ENCODE measurements at regions not wholly inside any gene's neighbourhood (a gene's known extent, or its start where the extent isn't known, plus 50 kb on each side); places are given as distances from the start of the nearest gene placed in this dataset.

DNA sequence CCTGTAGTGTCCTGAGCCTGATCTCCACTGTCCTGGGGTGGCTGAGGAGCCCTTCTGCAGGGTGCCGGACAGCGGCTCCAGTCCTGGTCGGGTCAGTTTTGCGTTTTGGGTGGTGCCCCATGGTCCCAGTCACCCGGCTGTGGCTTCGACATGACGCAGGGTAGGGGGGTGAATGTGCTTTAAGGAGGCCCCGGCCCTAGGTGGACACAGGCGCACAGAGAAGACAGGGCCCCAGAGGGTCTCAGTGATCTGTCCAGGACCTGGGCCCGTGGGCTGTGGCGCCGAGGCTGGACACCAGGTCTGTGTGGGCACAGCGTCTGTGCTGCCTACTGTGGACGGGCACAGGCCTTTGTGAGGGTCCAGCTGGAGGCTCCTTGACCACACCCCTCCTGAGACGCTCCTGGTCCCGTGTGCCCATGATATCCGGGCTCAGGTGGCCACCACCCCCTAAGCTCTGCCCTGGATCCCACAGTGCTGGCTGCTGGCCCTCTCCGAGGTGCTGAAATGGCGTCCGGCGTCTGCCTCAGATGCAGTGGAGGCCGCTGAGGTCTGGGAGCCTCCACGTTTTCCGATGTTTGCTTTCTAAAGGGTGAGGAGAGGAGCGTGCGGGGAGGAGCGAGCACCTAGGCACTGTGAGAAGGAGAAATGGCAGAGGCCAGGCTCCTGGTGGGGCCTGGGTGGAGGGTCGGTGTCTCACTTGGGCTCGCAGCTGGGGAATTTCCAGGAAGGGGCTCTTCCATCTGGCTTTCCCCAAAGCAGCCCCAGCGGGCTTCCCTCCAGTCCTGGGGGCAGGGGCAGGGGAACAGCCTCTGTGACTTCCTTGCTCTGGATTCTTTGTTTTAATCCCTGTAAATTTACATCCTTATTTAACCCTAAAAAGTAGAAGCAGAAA, 56.1 kb upstream of the ACSF3 start:
- ChIA-PET POLR2A (no interaction called here), CTCF (no interaction called here)
- Histone ChIP-seq H3K9me3 (ENCODE audit: control insufficient read depth, insufficient read depth, low read depth, low read length) (no peaks in the 10 kb centered on the region), H3K4me1 (ENCODE audit: control insufficient read depth, insufficient read depth, low read length) (no peaks in the 10 kb centered on the region), H3K27ac (ENCODE audit: extremely low read depth, low read depth, low read length) (no peak overlapping the region), H3K4me3 (ENCODE audit: low read depth, low read length) (no peak overlapping the region), H3K36me3 (ENCODE audit: control insufficient read depth in 2 of 2, insufficient read depth in 1 of 2, low read length in 2 of 2) (no peaks in the 10 kb centered on the region)
- 0 out of 2 replicates have a peak, but pooled peaks have one; percentile 9 for TF ChIP-seq ZNF341 (tag by site-specific recombination; IDR thresholded peaks at IDR 0.05; ENCODE audit: low read depth)
- TF ChIP-seq, protein P1, sequence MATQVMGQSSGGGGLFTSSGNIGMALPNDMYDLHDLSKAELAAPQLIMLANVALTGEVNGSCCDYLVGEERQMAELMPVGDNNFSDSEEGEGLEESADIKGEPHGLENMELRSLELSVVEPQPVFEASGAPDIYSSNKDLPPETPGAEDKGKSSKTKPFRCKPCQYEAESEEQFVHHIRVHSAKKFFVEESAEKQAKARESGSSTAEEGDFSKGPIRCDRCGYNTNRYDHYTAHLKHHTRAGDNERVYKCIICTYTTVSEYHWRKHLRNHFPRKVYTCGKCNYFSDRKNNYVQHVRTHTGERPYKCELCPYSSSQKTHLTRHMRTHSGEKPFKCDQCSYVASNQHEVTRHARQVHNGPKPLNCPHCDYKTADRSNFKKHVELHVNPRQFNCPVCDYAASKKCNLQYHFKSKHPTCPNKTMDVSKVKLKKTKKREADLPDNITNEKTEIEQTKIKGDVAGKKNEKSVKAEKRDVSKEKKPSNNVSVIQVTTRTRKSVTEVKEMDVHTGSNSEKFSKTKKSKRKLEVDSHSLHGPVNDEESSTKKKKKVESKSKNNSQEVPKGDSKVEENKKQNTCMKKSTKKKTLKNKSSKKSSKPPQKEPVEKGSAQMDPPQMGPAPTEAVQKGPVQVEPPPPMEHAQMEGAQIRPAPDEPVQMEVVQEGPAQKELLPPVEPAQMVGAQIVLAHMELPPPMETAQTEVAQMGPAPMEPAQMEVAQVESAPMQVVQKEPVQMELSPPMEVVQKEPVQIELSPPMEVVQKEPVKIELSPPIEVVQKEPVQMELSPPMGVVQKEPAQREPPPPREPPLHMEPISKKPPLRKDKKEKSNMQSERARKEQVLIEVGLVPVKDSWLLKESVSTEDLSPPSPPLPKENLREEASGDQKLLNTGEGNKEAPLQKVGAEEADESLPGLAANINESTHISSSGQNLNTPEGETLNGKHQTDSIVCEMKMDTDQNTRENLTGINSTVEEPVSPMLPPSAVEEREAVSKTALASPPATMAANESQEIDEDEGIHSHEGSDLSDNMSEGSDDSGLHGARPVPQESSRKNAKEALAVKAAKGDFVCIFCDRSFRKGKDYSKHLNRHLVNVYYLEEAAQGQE (tag by site-specific recombination; IDR thresholded peaks at IDR 0.05): peak; percentile 94
- TF ChIP-seq, protein P2, sequence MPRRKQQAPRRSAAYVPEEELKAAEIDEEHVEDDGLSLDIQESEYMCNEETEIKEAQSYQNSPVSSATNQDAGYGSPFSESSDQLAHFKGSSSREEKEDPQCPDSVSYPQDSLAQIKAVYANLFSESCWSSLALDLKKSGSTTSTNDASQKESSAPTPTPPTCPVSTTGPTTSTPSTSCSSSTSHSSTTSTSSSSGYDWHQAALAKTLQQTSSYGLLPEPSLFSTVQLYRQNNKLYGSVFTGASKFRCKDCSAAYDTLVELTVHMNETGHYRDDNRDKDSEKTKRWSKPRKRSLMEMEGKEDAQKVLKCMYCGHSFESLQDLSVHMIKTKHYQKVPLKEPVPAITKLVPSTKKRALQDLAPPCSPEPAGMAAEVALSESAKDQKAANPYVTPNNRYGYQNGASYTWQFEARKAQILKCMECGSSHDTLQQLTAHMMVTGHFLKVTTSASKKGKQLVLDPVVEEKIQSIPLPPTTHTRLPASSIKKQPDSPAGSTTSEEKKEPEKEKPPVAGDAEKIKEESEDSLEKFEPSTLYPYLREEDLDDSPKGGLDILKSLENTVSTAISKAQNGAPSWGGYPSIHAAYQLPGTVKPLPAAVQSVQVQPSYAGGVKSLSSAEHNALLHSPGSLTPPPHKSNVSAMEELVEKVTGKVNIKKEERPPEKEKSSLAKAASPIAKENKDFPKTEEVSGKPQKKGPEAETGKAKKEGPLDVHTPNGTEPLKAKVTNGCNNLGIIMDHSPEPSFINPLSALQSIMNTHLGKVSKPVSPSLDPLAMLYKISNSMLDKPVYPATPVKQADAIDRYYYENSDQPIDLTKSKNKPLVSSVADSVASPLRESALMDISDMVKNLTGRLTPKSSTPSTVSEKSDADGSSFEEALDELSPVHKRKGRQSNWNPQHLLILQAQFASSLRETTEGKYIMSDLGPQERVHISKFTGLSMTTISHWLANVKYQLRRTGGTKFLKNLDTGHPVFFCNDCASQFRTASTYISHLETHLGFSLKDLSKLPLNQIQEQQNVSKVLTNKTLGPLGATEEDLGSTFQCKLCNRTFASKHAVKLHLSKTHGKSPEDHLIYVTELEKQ (tag by site-specific recombination; IDR thresholded peaks at IDR 0.05; ENCODE audit: borderline replicate concordance): no peak

DNA sequence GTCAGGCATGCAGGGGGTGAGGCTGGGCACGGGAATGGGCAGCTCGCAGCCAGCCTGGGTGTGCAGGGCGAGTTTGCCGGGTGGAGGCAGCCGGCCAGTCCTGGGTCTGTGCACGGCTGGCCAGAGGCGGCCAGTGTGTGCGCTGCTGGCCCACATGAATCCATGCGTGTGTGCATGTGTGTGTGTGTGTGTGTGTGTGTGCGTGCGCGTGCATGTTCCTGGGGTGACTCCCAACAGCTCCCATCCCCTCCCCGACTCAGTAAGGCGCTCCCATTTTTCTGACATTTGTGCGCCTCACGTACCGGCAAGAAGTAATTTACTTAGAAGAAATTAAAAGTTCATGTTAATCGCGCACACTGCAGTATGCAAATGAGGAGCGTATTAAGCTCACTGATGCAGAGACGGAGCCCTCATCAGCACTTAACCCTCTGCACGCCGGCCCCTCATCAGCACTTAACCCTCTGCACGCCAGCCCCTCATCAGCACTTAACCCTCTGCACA, 55.4 kb upstream of the ACSF3 start:
- Histone ChIP-seq H3K27ac (ENCODE audit: extremely low read depth, low read depth, low read length) (no peak overlapping the region), H3K4me3 (ENCODE audit: low read depth, low read length) (no peak overlapping the region), H3K4me1 (ENCODE audit: control insufficient read depth, insufficient read depth, low read length) (no peaks in the 10 kb centered on the region), H3K36me3 (ENCODE audit: control insufficient read depth in 2 of 2, insufficient read depth in 1 of 2, low read length in 2 of 2) (no peaks in the 10 kb centered on the region), H3K9me3 (ENCODE audit: control insufficient read depth, insufficient read depth, low read depth, low read length) (no peaks in the 10 kb centered on the region)
- TF ChIP-seq SP3 (tag by site-specific recombination; IDR thresholded peaks at IDR 0.05) (no peak), ZBTB17 (tag by site-specific recombination; IDR thresholded peaks at IDR 0.05) (no peak), ZNF776 (tag by site-specific recombination; IDR thresholded peaks at IDR 0.05; ENCODE audit: borderline replicate concordance) (no peak), BCL11A (tag by site-specific recombination; IDR thresholded peaks at IDR 0.05; ENCODE audit: low read depth) (no peak), ZNF19 (tag by site-specific recombination; IDR thresholded peaks at IDR 0.05; ENCODE audit: low read depth) (no peak), MZF1 (tag by site-specific recombination; IDR thresholded peaks at IDR 0.05; ENCODE audit: borderline replicate concordance) (no peak), ZNF473 (tag by site-specific recombination; IDR thresholded peaks at IDR 0.05) (no peak)
- ChIA-PET CTCF (no interaction called here), POLR2A (no interaction called here)

DNA sequence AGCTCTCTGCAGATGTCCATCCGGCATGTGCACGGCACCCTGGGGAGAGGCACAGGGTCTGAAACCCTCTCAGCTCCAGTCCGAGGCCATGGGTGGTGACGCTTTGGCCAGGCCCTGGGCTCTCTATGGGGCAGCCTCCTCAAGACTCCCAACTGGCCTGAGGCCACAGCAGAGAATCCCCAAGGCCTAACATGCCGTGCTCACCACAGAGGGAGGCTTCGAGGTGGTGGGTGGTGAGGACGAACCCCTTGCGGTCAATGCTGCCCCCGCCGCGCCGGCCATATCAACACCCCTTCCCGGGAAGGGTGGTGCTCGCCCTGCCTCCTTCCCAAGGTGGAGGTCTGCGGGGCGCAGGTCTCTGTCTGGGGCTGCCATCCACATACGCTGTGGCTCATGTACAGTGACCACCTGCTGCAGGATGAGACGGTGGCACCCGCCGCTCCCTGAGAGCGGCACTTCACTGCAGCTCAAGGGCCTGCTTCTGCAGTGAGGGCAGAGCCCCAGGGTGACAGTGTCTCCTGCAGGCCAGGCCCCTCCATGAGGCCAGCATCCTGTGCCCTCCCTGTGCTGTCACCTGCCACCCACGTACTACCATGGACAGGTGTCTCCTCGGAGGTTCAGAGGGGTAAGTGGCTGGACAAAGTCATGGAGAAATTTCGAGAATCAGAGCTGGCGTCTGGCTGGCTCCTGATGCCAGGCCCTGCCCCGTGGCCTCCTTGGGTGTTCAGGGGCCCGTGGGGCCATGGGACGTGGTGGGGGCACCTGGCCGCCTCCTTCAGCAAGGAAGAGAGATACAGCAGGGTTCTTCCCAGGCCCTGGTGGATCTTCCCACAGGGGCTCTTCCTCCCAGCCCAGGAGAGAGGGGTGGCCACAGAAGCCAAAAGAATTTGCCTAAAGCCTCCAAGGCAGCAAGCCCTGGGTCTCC, 54.6 kb upstream of the ACSF3 start:
- Histone ChIP-seq H3K27ac (ENCODE audit: extremely low read depth, low read depth, low read length) (no peak overlapping the region), H3K4me3 (ENCODE audit: low read depth, low read length) (no peak overlapping the region), H3K9me3 (ENCODE audit: control insufficient read depth, insufficient read depth, low read depth, low read length) (no peaks in the 10 kb centered on the region), H3K4me1 (ENCODE audit: control insufficient read depth, insufficient read depth, low read length) (no peaks in the 10 kb centered on the region), H3K36me3 (ENCODE audit: control insufficient read depth in 2 of 2, insufficient read depth in 1 of 2, low read length in 2 of 2) (no peaks in the 10 kb centered on the region)
- ChIA-PET POLR2A (no interaction called here), CTCF (no interaction called here)
- TF ChIP-seq HOXC10 (CRISPR knock-in tag; IDR thresholded peaks at IDR 0.05) (no peak), ZXDB (tag by site-specific recombination; IDR thresholded peaks at IDR 0.05) (no peak), ZNF184 (tag by site-specific recombination; IDR thresholded peaks at IDR 0.05) (no peak), YY1 (tag by site-specific recombination; IDR thresholded peaks at IDR 0.05) (no peak), ZNF623 (tag by site-specific recombination; IDR thresholded peaks at IDR 0.05) (no peak), SP7 (tag by site-specific recombination; IDR thresholded peaks at IDR 0.05) (no peak), ZNF132 (tag by site-specific recombination; IDR thresholded peaks at IDR 0.05; ENCODE audit: borderline replicate concordance) (no peak)
- TF ChIP-seq, protein P3, sequence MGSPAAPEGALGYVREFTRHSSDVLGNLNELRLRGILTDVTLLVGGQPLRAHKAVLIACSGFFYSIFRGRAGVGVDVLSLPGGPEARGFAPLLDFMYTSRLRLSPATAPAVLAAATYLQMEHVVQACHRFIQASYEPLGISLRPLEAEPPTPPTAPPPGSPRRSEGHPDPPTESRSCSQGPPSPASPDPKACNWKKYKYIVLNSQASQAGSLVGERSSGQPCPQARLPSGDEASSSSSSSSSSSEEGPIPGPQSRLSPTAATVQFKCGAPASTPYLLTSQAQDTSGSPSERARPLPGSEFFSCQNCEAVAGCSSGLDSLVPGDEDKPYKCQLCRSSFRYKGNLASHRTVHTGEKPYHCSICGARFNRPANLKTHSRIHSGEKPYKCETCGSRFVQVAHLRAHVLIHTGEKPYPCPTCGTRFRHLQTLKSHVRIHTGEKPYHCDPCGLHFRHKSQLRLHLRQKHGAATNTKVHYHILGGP (tag by site-specific recombination; IDR thresholded peaks at IDR 0.05): no peak
